Thoracic aorta (tissue), 2 donors: ENCODE measurements at regions not wholly inside any gene's neighbourhood (a gene's known extent, or its start where the extent isn't known, plus 50 kb on each side); places are given as distances from the start of the nearest gene placed in this dataset.

Experiments
- ATAC-seq: fragments of 150-250 bp; one replicate; pipeline ENCODE4 v1.8.0; 2017; ENCODE audit warnings: low read depth; ENCODE audit not compliant: insufficient number of reproducible peaks, low FRiP score
- DNase-seq: peaks from one replicate; pipeline ENCODE4 v3.0.0-alpha.2; 2020; ENCODE audit warnings: low spot score
- H3K27ac ChIP-seq, 2 donors: fragments of 200-600 bp; sonication (generic); 1 replicate in 1 of 2; 2 replicates in 1 of 2; pipeline ENCODE4 v1.5.1; 2016; ENCODE audit warnings: mild to moderate bottlenecking in 2 of 2, moderate library complexity in 2 of 2
- H3K27me3 ChIP-seq: fragments of 200-600 bp; sonication (generic); replicated peaks from 2 replicates; pipeline ENCODE4 v1.6.0; 2016; ENCODE audit warnings: mild to moderate bottlenecking; ENCODE audit not compliant: insufficient read depth
- H3K36me3 ChIP-seq: fragments of 200-600 bp; sonication (generic); one replicate; pipeline ENCODE4 v1.5.1; 2016
- H3K4me1 ChIP-seq, 2 donors: fragments of 200-600 bp; sonication (generic); 1 replicate in 1 of 2; 2 replicates in 1 of 2; pipeline versions ENCODE4 v1.5.1 to v1.6.0; 2016; ENCODE audit warnings: low read depth in 2 of 2, mild to moderate bottlenecking in 1 of 2; ENCODE audit not compliant: control insufficient read depth in 1 of 2
- H3K4me3 ChIP-seq: fragments of 200-600 bp; sonication (generic); 2 replicates; pipeline ENCODE4 v1.5.1; 2016; ENCODE audit warnings: mild to moderate bottlenecking
- H3K9me3 ChIP-seq: fragments of 200-600 bp; sonication (generic); 2 replicates; pipeline ENCODE4 v1.5.1; 2016
- CTCF ChIP-seq: fragments of 200-600 bp; sonication (generic); IDR thresholded peaks from one replicate; pipeline ENCODE4 v1.5.1; 2019; ENCODE audit warnings: antibody characterized with exemption

DNA sequence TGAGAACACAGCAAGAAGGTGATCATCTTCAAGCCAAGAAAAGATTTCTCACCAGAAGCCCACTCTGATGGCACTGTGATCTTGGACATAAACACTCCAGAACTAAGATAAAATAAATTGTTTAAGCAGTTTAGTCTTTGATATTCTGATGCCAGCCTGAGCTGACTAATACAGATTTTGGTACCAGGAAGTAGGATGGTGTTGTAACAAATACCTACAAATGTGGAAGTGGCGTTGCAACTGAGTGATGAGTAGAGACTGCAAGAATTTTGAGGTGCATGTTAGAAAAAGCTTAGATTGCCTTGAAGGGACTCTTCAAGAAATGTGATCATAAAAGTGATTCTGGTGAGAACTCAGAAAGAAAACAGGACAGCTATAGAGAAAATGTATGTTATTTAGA lies 592.4 kb upstream of the DAB2 start:
- DNase-seq (no peak), ATAC-seq (no peak)
- Histone ChIP-seq H3K27ac (no peak overlapping the region), H3K9me3 (no peaks in the 10 kb centered on the region), H3K4me3 (no peak overlapping the region), H3K36me3 (no peaks in the 10 kb centered on the region), H3K27me3 (no peaks in the 10 kb centered on the region), H3K4me1 (no peaks in the 10 kb centered on the region)
- no peak for TF ChIP-seq CTCF

DNA sequence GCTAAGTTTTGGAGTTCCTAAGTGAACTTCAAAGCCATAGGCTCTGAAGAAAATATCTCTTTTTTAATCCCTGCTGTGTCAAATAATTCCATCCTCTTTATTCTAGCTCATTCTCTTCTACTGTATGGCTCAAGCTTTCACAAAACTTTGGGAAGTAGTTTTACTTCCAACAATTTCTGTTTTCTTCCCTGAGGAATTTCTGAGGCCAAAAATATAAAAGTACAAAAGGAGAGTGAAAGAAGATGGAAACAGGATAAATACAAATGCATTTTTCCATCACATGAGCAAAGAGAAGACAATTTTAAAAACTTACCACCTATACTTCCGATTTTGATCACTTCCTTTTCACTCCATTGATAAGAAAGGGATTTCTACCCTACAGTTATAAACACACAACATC lies 585.7 kb upstream of the DAB2 start:
- H3K4me1 ChIP-seq, result no peaks in the 10 kb centered on the region
- no peak overlapping the region for H3K4me3 ChIP-seq
- ATAC-seq, result no peak
- DNase-seq, result no peak
- no peak overlapping the region for H3K27ac ChIP-seq
- no peaks in the 10 kb centered on the region for H3K27me3 ChIP-seq
- H3K9me3 ChIP-seq, result no peaks in the 10 kb centered on the region
- H3K36me3 ChIP-seq, result no peaks in the 10 kb centered on the region
- TF ChIP-seq CTCF, result no peak

- no peak for TF ChIP-seq CTCF
- no peaks in the 10 kb centered on the region for H3K9me3 ChIP-seq
- DNase-seq (no peak), ATAC-seq (no peak)
- no peaks in the 10 kb centered on the region for H3K4me1 ChIP-seq
- H3K36me3 ChIP-seq, result no peaks in the 10 kb centered on the region
- H3K27me3 ChIP-seq, result no peaks in the 10 kb centered on the region
- no peak overlapping the region for H3K4me3 ChIP-seq
- H3K27ac ChIP-seq, result no peak overlapping the region
These were observed 581.5 kb upstream of the DAB2 start for GRCh38 chr5:40006260-40006659.

DNA sequence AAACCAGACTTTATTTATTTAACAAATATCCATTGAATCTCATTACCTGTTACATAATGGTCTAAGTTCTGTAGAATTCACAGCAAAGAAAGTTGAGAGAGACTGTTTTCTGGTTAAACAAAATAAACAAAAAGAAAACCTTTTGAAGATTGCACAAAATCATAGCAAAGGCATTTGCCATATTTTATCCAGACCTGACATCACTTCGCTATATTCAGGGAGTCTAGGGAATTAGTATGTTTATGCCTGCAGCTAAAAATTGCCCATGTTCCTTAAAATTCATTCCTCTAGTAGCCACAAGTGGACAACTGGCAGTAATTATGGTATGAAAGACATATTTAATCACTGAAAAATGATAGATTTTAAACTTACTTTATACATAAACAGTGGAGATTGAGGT lies 577.0 kb upstream of the DAB2 start:
- no peaks in the 10 kb centered on the region for H3K27me3 ChIP-seq
- H3K36me3 ChIP-seq, result no peaks in the 10 kb centered on the region
- no peaks in the 10 kb centered on the region for H3K4me1 ChIP-seq
- H3K4me3 ChIP-seq, result no peak overlapping the region
- H3K27ac ChIP-seq, result no peak overlapping the region
- TF ChIP-seq CTCF, result no peak
- ATAC-seq (no peak), DNase-seq (no peak)
- H3K9me3 ChIP-seq, result no peaks in the 10 kb centered on the region

DNA sequence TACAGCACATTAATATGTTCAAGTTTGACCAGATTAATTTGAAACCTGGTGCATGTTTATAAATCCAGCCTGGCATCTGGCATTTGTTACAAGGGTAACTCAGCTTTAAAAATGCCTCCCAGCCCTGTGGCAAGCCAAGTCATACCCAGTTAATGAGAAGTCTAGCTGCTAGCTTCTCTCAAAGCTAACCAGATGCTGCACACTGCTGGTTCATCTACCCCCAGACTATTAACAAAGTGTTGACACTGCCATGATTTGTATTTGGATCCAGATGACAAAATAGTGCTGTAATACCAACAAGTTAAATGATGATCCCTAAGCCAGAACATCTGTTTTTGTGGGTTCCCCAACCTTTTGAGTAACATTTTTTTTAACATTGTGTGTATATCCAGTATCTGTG lies 573.7 kb upstream of the DAB2 start:
- Histone ChIP-seq H3K4me1 (no peaks in the 10 kb centered on the region), H3K9me3 (no peaks in the 10 kb centered on the region), H3K36me3 (no peaks in the 10 kb centered on the region), H3K4me3 (no peak overlapping the region), H3K27me3 (no peaks in the 10 kb centered on the region), H3K27ac (no peak overlapping the region)
- no peak for TF ChIP-seq CTCF
- ATAC-seq (no peak), DNase-seq (no peak)
